ENCODE measurements at regions not wholly inside any gene's neighbourhood (a gene's known extent, or its start where the extent isn't known, plus 50 kb on each side); places are given as distances from the start of the nearest gene placed in this dataset.

DNA sequence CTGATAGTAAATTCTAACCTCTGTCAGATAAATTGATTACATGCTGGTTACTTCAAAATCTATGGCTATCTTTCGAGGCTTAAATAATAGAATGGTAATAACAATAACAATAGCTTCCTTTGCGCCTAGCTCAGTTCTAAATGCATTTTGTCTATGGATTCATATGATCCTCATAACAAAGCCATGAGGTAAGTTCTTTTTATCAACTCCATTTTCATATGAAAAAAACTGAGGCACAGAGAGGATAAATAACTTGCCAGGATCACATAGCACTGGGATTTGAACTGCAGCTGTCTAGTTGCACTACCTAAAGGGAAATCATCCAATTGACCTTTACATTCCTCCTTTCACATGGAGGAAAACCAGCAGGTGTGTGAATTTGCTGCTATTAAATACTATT, 108.6 kb upstream of the ARX start:
- TF ChIP-seq, protein P1, sequence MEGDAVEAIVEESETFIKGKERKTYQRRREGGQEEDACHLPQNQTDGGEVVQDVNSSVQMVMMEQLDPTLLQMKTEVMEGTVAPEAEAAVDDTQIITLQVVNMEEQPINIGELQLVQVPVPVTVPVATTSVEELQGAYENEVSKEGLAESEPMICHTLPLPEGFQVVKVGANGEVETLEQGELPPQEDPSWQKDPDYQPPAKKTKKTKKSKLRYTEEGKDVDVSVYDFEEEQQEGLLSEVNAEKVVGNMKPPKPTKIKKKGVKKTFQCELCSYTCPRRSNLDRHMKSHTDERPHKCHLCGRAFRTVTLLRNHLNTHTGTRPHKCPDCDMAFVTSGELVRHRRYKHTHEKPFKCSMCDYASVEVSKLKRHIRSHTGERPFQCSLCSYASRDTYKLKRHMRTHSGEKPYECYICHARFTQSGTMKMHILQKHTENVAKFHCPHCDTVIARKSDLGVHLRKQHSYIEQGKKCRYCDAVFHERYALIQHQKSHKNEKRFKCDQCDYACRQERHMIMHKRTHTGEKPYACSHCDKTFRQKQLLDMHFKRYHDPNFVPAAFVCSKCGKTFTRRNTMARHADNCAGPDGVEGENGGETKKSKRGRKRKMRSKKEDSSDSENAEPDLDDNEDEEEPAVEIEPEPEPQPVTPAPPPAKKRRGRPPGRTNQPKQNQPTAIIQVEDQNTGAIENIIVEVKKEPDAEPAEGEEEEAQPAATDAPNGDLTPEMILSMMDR (IDR thresholded peaks at IDR 0.05): no peak
- TF ChIP-seq POLR2A (IDR thresholded peaks at IDR 0.05): no peak

Data from tibial nerve (tissue), 3 donors.